GM12873 (cell line): ENCODE measurements at regions not wholly inside any gene's neighbourhood (a gene's known extent, or its start where the extent isn't known, plus 50 kb on each side); places are given as distances from the start of the nearest gene placed in this dataset.

Source experiments
- TF ChIP-seq, protein P1 (sequence below): IDR thresholded peaks from 2 replicates; pipeline ENCODE4 v1.5.1; 2012; ENCODE audit warnings: low read depth, mild to moderate bottlenecking, moderate library complexity, low read length, control low read depth; ENCODE audit not compliant: insufficient read depth; ENCODE audit errors: missing control alignments

DNA sequence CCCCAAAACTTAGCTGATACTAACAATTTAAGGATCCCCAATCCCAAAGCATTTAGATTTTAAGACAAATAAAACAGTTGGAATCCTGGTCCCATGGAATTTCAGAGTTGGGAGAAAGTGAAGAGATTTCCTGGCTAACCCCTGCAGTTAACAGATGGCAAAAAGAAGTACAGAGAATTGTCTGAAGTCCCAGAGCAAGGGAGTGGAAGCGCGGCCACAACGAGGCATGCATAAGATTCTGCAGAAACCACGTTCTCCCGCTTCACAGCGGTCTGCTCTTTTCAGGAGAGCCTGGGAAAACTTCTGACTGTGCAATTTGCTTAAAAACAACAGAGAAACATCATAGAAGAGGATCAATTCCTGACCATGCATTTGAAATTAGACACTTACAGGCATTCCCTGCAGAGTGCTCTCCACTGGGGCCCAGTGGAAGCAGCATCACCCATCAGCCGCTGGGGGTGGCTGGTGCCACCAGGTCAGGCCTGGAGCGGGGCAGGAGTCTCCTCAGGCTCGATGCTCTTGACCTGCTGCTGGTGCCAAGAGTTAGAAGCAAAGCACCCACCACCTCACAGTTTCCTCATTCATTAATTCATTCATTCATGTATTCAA, 226.7 kb upstream of the POU3F1 start:
- TF ChIP-seq, protein P1, sequence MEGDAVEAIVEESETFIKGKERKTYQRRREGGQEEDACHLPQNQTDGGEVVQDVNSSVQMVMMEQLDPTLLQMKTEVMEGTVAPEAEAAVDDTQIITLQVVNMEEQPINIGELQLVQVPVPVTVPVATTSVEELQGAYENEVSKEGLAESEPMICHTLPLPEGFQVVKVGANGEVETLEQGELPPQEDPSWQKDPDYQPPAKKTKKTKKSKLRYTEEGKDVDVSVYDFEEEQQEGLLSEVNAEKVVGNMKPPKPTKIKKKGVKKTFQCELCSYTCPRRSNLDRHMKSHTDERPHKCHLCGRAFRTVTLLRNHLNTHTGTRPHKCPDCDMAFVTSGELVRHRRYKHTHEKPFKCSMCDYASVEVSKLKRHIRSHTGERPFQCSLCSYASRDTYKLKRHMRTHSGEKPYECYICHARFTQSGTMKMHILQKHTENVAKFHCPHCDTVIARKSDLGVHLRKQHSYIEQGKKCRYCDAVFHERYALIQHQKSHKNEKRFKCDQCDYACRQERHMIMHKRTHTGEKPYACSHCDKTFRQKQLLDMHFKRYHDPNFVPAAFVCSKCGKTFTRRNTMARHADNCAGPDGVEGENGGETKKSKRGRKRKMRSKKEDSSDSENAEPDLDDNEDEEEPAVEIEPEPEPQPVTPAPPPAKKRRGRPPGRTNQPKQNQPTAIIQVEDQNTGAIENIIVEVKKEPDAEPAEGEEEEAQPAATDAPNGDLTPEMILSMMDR = no peak

DNA sequence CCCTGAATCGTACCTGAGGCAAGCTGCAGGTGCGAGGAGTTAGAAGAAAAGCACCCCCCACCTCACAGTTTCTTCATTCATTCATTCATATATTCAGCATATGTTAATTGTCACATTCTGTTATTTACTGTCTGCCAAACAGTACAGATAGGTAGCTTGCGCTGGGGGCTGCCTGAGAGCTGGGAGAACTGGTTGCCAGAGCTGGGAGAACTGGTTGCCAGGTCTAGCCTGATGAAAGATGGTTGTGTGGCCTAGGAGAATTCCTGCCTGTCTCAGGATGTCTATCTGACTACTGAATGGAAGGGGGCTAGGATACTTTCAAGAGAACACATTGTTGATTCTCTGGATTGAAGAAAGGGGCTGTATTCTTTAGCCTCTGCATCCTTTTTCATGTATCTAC, 225.9 kb upstream of the POU3F1 start:
- TF ChIP-seq, protein P1 = no peak

DNA sequence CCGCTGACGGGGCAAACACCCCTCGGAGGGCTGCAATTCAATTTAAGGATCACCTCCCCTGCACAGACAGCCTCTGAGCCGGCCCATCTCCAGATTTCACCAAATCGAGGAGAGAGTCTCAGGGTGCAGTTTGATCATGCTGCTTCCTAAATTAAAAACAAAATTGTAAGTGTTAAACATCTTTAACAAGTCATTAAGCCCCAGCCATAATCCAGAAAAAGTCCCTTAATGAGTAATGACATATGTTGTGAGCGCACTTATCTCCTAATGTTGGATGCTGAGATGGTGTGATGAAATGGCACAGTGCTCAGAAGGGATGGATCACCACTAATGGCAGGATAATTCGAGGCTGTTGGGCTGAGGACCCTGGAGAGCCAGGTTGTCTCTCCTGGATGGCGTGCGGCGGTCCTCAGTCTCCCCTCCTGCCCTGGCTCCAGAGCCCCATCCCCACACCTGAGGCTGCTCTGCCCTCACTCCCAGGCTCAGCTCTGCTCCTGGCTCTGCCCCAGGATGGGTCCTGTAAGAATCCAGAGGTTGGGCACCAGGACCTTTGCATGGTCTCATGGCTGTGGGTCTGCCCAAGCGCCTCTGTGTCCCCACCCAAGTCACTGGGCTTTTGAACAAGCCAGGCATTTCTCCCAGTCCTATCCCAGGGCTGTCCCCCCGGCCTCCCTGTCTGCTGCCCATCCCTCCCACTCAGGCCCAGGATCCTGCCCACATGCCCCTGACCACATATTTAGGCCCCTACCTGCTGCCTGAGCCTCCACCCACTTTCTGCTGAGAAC, 224.4 kb upstream of the POU3F1 start:
- TF ChIP-seq, protein P1 = no peak

DNA sequence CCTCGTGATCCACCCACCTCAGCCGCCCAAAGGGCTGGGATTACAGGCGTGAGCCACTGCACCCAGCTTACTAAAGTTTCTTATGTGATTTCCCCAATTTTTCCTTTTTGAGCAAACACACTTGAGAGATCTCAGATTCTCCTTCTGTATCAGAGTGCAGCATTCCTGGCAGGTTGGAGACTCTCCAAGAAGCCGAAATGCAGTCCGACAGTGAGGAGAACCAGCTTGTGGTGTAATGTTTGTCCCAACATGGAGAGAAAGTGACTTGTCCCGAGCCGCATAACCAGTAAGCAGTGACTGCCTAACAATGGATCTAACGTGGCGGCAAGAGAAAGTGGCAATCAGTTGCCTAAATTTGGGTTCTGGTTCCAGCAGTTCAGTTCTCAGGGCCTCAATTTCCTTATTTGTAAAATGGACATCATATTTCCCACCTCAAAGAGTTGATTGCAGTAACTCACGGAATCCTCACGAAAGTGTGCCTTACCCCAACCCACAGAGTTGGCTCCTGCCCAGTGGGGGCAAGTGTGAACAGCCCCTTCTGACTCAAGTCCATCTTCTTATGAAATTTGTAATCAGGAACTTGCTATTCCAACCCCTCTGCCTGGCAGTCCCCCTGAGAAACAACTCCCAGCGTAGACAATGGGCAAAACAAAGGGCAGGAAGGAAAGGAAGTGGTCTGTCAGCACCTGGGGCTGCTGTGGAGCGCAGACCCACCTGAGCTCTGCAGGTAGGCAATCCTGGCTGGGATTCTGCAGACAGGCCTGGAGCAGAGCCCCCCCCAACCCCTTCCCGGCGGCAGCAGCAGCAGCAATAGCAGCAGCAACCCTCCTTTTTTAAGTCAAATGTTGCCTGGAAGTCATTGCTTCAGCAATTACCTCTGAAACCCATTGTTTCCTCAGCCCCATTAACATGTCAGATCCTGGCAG, 223.6 kb upstream of the POU3F1 start:
- TF ChIP-seq, protein P1 = no peak

DNA sequence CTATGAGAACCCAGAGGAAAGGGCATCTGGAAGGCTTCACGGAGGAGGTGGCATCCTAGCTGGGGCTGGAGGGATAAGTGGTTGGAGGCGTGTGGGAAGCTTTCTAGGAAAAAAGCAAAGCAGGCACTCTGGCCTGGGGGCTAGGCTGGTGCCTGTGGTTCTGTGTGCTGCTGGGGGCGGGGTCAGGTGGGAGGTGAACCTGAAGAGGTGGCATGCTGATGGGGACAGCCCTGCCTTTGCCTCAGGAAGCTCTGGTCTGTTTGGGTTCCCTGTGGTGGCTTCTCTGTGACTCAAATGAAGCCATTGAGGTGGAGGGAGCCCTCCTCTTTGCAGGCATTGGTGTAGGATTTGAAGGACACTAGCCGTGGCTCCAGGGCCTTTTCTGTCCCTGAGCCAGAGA, 221.6 kb upstream of the POU3F1 start:
- TF ChIP-seq, protein P1 = no peak

DNA sequence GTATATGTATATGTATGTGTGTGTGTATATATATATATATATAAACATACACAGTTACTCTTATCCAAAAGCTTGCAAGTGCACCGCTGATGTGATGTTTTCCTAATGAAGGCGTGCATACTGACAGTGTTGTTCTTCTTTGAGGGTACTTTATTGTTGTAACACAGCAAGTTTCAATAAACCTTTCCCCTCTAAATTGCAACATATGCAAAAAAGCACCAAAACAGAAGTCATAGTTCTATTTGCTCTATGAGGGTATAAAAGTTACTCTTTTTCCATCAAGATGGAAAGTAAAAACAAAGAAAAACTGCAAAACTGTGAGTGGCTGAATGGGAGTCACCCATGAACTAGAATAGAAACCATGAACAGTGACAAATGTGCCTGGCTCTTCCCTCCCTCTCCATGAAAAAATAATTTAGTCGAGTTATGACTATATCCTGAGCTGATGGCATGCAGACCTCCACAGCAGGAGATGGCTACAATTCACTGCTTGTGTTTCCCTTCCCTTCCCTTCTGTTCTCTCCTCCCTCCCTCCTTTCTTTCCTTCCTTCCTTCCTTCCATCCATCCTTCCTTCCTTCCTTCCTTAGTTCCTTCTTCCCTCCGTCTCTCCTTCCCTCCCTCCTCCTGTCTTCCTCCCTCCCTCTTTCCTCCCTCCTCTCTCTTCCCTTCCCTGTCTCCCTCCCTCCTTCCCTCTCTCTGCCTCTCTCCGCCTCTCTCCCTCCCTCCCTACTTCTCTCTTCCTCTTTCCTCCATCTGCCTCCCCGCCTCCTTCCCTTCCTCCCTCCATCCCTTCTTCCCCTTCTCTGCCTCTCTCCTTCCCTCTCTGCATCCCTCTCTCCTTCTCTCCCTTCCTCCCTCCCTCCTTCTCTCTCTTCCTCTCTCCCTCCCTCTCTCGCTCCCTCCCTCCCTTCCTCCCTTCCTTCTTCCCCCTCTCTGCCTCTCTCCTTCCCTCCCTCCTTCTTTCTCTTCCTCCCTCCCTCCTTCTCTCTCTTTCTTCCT, 220.7 kb upstream of the POU3F1 start:
- TF ChIP-seq, protein P1 = no peak
